ENCODE measurements at regions not wholly inside any gene's neighbourhood (a gene's known extent, or its start where the extent isn't known, plus 50 kb on each side); places are given as distances from the start of the nearest gene placed in this dataset.

- Histone ChIP-seq H3K9me1 (ENCODE audit: insufficient read depth, low read length) (no peaks in the 10 kb centered on the region), H3K56ac (ENCODE audit: extremely low read depth, insufficient read depth, low read length) (no peak overlapping the region), H3K9ac (ENCODE audit: low read depth, low read length) (no peak overlapping the region), H4K8ac (ENCODE audit: low read depth in 2 of 2, low read length in 2 of 2) (no peak overlapping the region), H3K18ac (ENCODE audit: low read depth, low read length) (no peak overlapping the region), H2AK5ac (ENCODE audit: low read depth, low read length) (no peak overlapping the region), H4K5ac (ENCODE audit: low read depth, low read length) (no peak overlapping the region), H2BK120ac (ENCODE audit: low read depth, low read length) (no peak overlapping the region), H4K20me1 (ENCODE audit: insufficient read depth, low read length) (no peaks in the 10 kb centered on the region), H2AFZ (replicated peaks; ENCODE audit: low read length, poor library complexity) (no peak overlapping the region), H2AK9ac (replicated peaks; ENCODE audit: low read depth, low read length, poor library complexity) (no peak overlapping the region), H3K14ac (replicated peaks; ENCODE audit: low read depth, low read length) (no peak overlapping the region), H4K91ac (ENCODE audit: insufficient read depth, low read depth, low read length) (no peak overlapping the region), H3K4me1 (ENCODE audit: control insufficient read depth, insufficient read depth, low read length) (no peaks in the 10 kb centered on the region), H2BK20ac (ENCODE audit: low read depth, low read length) (no peak overlapping the region), H3K27ac (ENCODE audit: insufficient read depth, low read length) (no peak overlapping the region), H3K27me3 (ENCODE audit: control insufficient read depth, insufficient read depth, low read length) (no peaks in the 10 kb centered on the region), H2BK15ac (ENCODE audit: low read depth, low read length) (no peak overlapping the region), H3K23ac (ENCODE audit: low read depth, low read length) (no peak overlapping the region), H3K9me3 (ENCODE audit: control insufficient read depth, insufficient read depth, low read length) (peaks cover 2% of the 10 kb centered on the region; the same call in 1 of the 2 replicates), H3K4me2 (ENCODE audit: low read depth, low read length) (no peak overlapping the region), H3K79me1 (ENCODE audit: low read depth in 1 of 2, low read length in 2 of 2) (no peaks in the 10 kb centered on the region), H2BK5ac (ENCODE audit: low read depth, low read length, poor library complexity, severe bottlenecking) (no peak overlapping the region), H3K4me3 (ENCODE audit: insufficient read depth, low read depth, low read length) (no peak overlapping the region), H3K36me3 (ENCODE audit: control insufficient read depth, insufficient read depth, low read length) (no peaks in the 10 kb centered on the region), H3K4ac (ENCODE audit: low read depth, low read length) (no peak overlapping the region)
- dilution Hi-C loops (cut with HindIII; ENCODE audit: low sequenced_read_pairs, unreplicated experiment) = no loop called here
- BruUV-seq (replicated peaks) = no TSS peak
- ATAC-seq (ENCODE audit: low read depth) (no peak), DNase-seq (no peak)
- CTCF ChIA-PET = no interaction called here
- intact Hi-C loops (cut with micrococcal nuclease) = no loop called here
- in situ Hi-C loops (cut with MboI; ENCODE audit: low sequenced_read_pairs) = no loop called here
- no CpG with 5 or more reads among the region's 3 CpGs for WGBS, 2 experiments (ENCODE audit: extremely low coverage in 2 of 2, insufficient read length in 1 of 2)
- POLR2A ChIA-PET (ENCODE audit: unreplicated experiment) = no interaction called here
- TF ChIP-seq RFX5 (IDR thresholded peaks at IDR 0.05; ENCODE audit: low read depth, low read length) (no peak), BHLHE40 (IDR thresholded peaks at IDR 0.05; ENCODE audit: low read depth, low read length) (no peak), CHD1 (IDR thresholded peaks at IDR 0.05; ENCODE audit: low read depth, low read length) (no peak), NFE2L2 (IDR thresholded peaks at IDR 0.05; ENCODE audit: low read depth, low read length) (no peak), ELK1 (IDR thresholded peaks at IDR 0.05; ENCODE audit: borderline replicate concordance, low read depth, low read length) (no peak)
These were observed 676.3 kb upstream of the STEAP1 start for GRCh38 chr7:89477991-89478390.

Measured in IMR-90 (cell line).